ENCODE measurements at regions not wholly inside any gene's neighbourhood (a gene's known extent, or its start where the extent isn't known, plus 50 kb on each side); places are given as distances from the start of the nearest gene placed in this dataset.

DNA sequence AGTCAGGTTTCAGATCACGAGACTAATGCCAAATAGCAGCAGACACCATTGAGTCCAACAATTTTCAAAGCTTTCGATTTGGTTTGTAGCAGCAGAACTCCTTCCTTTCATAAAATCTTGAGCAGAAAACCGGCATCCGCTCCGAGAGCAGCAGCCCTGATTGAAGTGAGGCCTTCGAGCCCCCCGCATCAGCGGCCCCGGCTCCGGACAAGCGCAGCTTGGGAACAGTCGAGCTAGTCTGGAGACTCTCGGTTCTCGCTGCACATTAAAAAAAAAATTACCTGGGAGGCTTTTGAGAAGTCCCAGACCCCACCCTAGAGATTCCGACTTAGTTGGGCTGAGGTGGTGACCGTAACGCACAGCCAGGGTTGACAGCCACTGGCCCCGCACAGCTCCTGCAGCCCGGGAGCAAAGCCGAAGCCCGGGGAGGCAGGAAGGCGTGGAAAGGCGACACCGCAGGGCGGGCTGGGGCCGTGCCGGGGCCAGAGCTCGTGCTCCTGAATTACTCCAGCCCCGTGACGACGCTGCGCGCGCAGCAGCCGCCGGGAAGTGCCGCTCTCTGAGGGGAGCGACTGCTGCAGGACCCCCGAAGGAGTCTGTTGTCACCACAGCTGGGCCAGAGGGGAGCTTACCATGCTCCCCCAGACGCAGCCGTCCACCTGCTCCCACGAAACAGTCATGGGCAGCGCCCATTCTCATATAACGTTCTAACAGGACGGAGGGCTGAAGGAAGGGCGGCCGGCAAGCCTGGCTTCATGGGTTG, 57.8 kb downstream of the SPATA19 start:
- ChIA-PET POLR2A (no interaction called here), CTCF (no interaction called here)

GRCh38 chr11:133785795-133786340, 59.4 kb downstream of the SPATA19 start:
- ChIA-PET POLR2A (no interaction called here), CTCF (no interaction called here)

GRCh38 chr11:133784359-133784758, 61.0 kb downstream of the SPATA19 start:
- ChIA-PET CTCF (no interaction called here), POLR2A (no interaction called here)

DNA sequence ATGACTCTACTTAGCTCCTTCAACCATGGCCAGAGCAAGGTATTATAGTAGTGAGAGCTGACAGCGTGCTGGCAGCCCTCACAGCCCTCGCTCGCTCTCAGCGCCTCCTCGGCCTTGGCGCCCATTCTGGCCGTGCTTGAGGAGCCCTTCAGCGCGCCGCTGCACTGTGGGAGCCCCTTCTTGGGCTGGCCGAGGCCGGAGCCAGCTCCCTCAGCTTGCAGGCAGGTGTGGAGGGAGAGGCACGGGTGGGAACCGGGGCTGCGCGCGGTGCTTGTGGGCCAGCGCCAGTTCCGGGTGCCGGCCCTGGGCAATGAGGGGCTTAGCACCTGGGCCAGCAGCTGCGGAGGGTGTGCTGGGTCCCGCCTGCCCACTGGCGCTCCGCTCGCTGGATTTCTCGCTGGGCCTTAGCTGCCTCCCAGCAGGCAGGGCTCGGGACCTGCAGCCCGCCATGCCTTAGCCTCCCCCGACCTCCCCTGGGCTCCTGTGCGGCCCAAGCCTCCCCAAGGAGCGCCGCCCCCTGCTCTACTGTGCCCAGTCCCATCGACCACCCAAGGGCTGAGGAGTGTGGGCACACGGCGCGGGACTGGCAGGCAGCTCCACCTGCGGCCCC, 63.1 kb downstream of the SPATA19 start:
- CTCF ChIA-PET = no interaction called here
- POLR2A ChIA-PET = no interaction called here

DNA sequence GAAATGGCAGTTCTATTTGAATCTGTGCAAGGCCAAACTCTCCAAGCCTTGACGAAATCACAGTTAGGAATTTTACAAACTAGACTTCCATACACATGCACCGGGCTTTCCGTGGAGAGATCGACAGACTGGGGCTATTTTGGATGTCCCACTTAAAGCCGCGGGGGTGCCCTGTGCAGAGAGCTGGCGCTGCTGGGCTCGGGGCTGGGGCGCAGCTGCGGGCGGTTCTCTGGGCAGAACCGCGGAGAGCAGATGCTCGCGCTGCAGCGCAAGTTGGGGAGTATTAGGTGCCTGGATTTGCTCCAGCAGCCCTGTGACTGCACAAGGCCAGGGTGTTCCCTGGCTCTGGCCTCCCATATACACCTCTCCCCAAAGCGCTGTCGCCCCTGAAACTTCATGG, 67.2 kb downstream of the SPATA19 start:
- CTCF ChIA-PET = no interaction called here
- POLR2A ChIA-PET = no interaction called here

- POLR2A ChIA-PET = no interaction called here
These were observed 68.5 kb downstream of the SPATA19 start for GRCh38 chr11:133776671-133777367.

GRCh38 chr11:133762538-133762937, 82.8 kb downstream of the SPATA19 start:
- ChIA-PET CTCF (no interaction called here), POLR2A (no interaction called here)

More at GRCh38 chr11:133776671-133777367, 68.5 kb downstream of the SPATA19 start:
- CTCF ChIA-PET = no interaction called here

DNA sequence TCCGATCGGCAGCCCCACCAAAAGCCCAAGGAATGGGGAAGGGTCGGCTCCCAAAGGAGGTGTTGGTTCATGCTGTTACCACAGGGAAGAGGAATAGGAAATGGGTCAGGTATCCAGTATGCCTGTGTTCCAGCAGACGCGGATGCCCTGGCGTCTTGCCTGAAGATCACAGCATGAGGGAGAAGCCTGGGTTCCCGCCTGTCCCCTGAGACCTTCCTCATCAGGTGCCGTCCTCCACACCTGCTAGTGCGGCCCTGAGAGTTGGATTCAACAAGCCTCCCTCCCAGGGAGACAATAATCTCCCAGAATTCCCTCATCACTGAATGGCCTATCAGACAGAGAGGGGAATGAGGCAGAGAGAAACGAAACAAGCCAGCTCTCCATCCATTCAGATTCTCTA, 92.2 kb downstream of the SPATA19 start:
- POLR2A ChIA-PET = no interaction called here

DNA sequence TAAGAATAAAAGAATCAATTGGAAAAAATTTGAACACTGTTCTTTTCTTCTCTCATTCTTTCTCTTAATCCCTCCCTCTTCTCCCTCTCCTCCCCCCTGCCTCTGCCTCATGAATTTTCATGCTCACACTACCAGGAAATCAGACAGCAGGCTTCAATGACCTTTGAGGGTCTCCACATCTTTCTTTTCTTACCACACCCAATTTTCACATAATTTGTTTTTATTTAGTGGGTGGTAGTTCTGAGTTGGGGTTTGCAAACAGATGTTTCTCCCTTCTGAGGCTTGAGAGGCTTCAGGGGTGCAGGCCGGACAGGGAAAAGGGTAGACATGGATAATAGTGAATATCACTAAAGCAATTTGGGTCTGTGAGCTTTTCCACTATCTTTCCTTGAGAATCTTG, 95.5 kb downstream of the SPATA19 start:
- CTCF ChIA-PET = no interaction called here
- POLR2A ChIA-PET = no interaction called here

More for the DNA sequence above, 92.2 kb downstream of the SPATA19 start:
- CTCF ChIA-PET = no interaction called here

DNA sequence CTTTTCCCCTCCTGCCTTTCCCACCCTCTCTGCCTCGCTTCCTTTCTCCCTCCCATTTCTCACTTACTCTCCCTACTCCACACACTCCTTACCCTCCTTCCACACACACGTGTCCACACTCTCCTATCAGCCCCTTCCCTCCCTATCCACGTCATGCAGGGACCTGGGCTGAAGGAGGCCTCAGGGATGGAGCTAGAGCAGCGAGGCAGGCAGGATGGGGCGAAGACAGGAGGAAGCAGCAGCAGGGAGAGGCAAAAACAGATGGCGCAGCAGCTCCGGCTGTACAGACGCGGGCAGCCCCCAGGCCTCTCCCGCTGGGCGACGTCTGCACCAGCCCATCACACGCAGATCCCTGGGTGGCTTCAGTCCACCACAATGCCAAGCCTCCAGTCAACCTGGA, 97.9 kb downstream of the SPATA19 start:
- POLR2A ChIA-PET = no interaction called here
- CTCF ChIA-PET = no interaction called here

DNA sequence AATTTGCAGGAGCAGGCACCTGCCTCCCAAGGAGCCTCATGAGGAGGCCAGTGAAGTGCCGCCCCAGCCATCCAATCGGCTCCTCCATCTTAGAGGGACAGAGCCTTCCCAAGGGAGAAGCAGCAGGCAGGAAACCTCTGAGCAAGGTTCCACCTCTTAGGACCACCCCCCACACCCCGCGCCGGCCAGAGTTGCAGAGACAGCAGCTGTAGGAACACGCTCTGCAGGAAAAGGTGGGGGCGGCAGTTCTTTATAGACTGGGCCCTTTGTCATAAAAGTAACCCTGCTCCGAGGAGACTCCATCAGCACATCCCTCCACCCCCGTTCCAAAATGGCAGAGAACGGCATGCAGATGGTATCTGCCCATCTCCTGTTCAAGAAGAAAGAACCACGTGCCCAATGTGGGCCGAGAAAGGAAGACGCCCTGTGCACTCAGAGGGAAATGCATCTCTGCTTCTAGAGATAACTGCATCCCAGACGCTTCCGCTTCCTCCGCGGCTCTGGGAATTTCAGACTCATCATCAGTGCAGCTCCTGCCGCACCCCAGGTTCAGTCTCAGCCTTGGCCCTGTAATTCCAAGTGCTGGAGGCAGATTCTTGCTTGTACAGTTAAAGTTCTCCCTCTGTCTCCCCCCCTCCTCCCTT, 98.5 kb downstream of the SPATA19 start:
- ChIA-PET POLR2A (no interaction called here), CTCF (no interaction called here)

GRCh38 chr11:133745791-133746190, 99.5 kb downstream of the SPATA19 start:
- ChIA-PET CTCF (no interaction called here), POLR2A (no interaction called here)

DNA sequence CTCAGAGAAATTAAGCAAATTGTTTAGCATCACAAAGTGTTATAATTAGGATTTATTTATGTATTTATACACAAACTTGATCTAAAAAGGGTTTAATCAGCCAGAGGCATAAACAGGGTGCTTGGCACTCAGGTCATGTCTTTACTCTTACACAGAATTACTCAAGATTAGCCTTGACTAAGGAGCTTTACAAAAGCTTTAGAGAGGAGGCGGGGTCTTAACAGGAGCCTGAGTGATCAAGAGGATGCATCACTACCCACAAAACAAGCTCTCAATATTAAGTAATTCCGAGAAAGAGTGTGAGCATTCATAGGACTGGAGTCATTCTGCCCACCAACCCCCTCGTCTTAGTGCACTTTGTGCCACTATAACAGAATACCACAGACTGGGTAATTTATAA, 103.0 kb downstream of the SPATA19 start:
- ChIA-PET POLR2A (no interaction called here), CTCF (no interaction called here)

- POLR2A ChIA-PET = no interaction called here
- CTCF ChIA-PET = no interaction called here
These were observed 104.3 kb downstream of the SPATA19 start for GRCh38 chr11:133740963-133741362.

DNA sequence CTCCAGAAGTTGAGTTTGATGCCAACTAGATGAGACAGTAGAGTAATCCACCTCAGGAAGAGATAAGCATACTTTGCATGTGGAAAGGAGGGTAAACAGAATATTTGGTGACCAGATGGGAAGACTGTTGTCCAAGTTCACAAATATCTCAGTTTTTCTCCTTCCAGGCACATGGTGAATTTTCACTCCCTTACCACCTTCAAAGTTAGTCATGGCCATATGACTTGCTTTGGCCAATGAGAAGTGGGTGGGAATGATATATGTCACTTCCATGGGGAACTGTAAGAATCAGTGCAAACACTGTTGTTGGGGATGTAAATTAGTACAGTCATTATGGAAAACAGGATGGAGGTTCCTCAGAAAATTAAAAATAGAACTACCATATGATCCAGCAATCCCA, 105.8 kb downstream of the SPATA19 start:
- POLR2A ChIA-PET = no interaction called here
- CTCF ChIA-PET = no interaction called here

- POLR2A ChIA-PET = no interaction called here
- CTCF ChIA-PET = no interaction called here
These were observed 106.7 kb downstream of the SPATA19 start for GRCh38 chr11:133738624-133739023.

- CTCF ChIA-PET = no interaction called here
- POLR2A ChIA-PET = no interaction called here
These were observed 111.7 kb downstream of the SPATA19 start for GRCh38 chr11:133733631-133734030.

DNA sequence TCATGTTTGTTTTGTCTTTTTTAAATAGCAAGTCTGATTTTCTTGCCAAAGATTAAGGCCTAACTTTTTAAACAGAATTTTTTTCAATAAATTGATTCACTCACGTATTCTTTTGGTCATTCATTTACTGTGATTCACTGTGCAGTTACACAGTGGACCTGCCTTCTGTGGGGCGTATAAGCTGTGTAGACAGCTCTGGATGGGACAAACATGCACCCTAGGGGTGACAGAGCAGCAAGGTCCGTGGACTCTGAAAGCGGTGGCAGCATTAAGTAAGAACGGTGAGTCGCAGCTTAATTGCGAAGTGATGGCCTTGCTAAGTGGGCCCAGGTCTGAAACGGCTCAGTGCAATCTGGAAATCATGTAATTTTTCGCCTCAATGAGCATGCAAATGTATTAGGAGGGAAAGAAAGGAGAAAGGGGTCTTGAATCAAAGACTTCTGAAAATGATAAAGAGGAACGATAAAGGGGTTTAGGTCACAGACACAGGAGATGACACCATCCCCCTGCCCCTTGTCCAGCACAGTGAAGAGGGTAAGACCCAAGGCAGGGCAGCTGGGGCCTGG, 113.1 kb downstream of the SPATA19 start:
- ChIA-PET POLR2A (no interaction called here), CTCF (no interaction called here)

GRCh38 chr11:133727774-133728173, 117.5 kb downstream of the SPATA19 start:
- ChIA-PET CTCF (no interaction called here), POLR2A (no interaction called here)

- CTCF ChIA-PET = no interaction called here
- POLR2A ChIA-PET = no interaction called here
These were observed 118.8 kb downstream of the SPATA19 start for GRCh38 chr11:133726542-133726941.

- ChIA-PET POLR2A (no interaction called here), CTCF (no interaction called here)
These were observed 121.2 kb downstream of the SPATA19 start for GRCh38 chr11:133724116-133724515.
